ENCODE measurements at regions not wholly inside any gene's neighbourhood (a gene's known extent, or its start where the extent isn't known, plus 50 kb on each side); places are given as distances from the start of the nearest gene placed in this dataset.

- no peak for TF ChIP-seq ZNF507 (tag; conservative IDR thresholded peaks at IDR 0.05)
- no peak for TF ChIP-seq POLR2G (IDR thresholded peaks at IDR 0.05; ENCODE audit: low read depth, low read length)
- no peak for TF ChIP-seq PTBP1 (IDR thresholded peaks at IDR 0.05; ENCODE audit: low read depth, low read length)
Measured at GRCh38 chr5:2912741-2913140, 161.3 kb upstream of the IRX2 start (continued).

GRCh38 chr5:2910401-2911175 is 159.1 kb upstream of the IRX2 start:
- H3K27ac ChIP-seq (ENCODE audit: extremely low read depth, low read depth, low read length): no peak overlapping the region
- DNase-seq (ENCODE audit: extremely low read depth in 1 of 4, low spot score in 3 of 4): no peak
- intact Hi-C loops (cut with micrococcal nuclease) (no loop called here), in situ Hi-C loops (cut with MboI) (no loop called here)
- H3K27me3 ChIP-seq (ENCODE audit: control insufficient read depth in 2 of 2, insufficient read depth in 2 of 2, low read length in 2 of 2): peaks cover 0 to 16% of the 10 kb centered on the region in 2 experiments; a peak in 3 of 5 replicates
- no peak overlapping the region for H3K4me2 ChIP-seq (ENCODE audit: insufficient read depth, low read length)
- TF ChIP-seq ZNF274 (IDR thresholded peaks at IDR 0.05; ENCODE audit: borderline replicate concordance, low read depth, low read length) (no peak), ZNF583 (CRISPR knock-in tag; IDR thresholded peaks at IDR 0.05) (no peak), PHTF2 (CRISPR knock-in tag; IDR thresholded peaks at IDR 0.05) (no peak), CBX8 (IDR thresholded peaks at IDR 0.05; ENCODE audit: borderline replicate concordance, extremely low read depth, low read depth, low read length, poor library complexity, severe bottlenecking) (no peak), CLOCK (CRISPR knock-in tag; IDR thresholded peaks at IDR 0.05; ENCODE audit: borderline replicate concordance) (no peak), KHSRP (IDR thresholded peaks at IDR 0.05) (no peak), ZFP1 (CRISPR knock-in tag; IDR thresholded peaks at IDR 0.05) (no peak), KLF13 (tag; IDR thresholded peaks at IDR 0.05; ENCODE audit: borderline replicate concordance, low read depth) (no peak), ZNF311 (CRISPR knock-in tag; IDR thresholded peaks at IDR 0.05) (no peak), RAD51 (IDR thresholded peaks at IDR 0.05; ENCODE audit: borderline replicate concordance, low read depth) (no peak), ZNF780A (CRISPR knock-in tag; IDR thresholded peaks at IDR 0.05) (no peak), U2AF2 (optimal IDR thresholded peaks at IDR 0.05; ENCODE audit: low read depth, low read length) (no peak), MAFF (IDR thresholded peaks at IDR 0.05; ENCODE audit: low read length) (no peak), KDM1A (IDR thresholded peaks at IDR 0.05) (no peak), TAF15 (IDR thresholded peaks at IDR 0.05; ENCODE audit: low read depth, low read length) (no peak)
- H3K9me3 ChIP-seq (replicated peaks; ENCODE audit: control insufficient read depth, insufficient read depth, low read depth, low read length): no peaks in the 10 kb centered on the region
- FAIRE-seq: no peak
- H3K79me2 ChIP-seq (ENCODE audit: control insufficient read depth, insufficient read depth, low read length): no peaks in the 10 kb centered on the region
- H3K4me3 ChIP-seq: no peak overlapping the region
- H2AFZ ChIP-seq (ENCODE audit: low read depth, low read length): no peak overlapping the region
- no peak overlapping the region for H3K9ac ChIP-seq (ENCODE audit: insufficient read depth in 1 of 2, low read depth in 2 of 2, low read length in 2 of 2)
- H3K9me1 ChIP-seq (ENCODE audit: control insufficient read depth, insufficient read depth, low read length): no peaks in the 10 kb centered on the region
- CTCF ChIA-PET (ENCODE audit: low intra/inter-chr PET ratio): no interaction called here
- H3K4me1 ChIP-seq (replicated peaks in 1 of 2; ENCODE audit: control insufficient read depth in 2 of 2, insufficient read depth in 2 of 2, low read length in 2 of 2): no peaks in the 10 kb centered on the region
- H3K36me3 ChIP-seq (ENCODE audit: control insufficient read depth, insufficient read depth, low read length): no peaks in the 10 kb centered on the region
- no peaks in the 10 kb centered on the region for H4K20me1 ChIP-seq (replicated peaks; ENCODE audit: control insufficient read depth, insufficient read depth, low read length)
- BruUV-seq (replicated peaks): no TSS peak
- no peak for ATAC-seq
- POLR2A ChIA-PET: no interaction called here
- under 1% methylated on average over 8 of the region's 8 CpGs for WGBS (ENCODE audit: insufficient coverage, low coverage, missing lambda C conversion rate)
